BE2C (cell line): ENCODE measurements at regions not wholly inside any gene's neighbourhood (a gene's known extent, or its start where the extent isn't known, plus 50 kb on each side); places are given as distances from the start of the nearest gene placed in this dataset.

Experiments
- DNase-seq: peaks from one replicate; pipeline ENCODE4 v3.0.0-alpha.2; 2020
- H3K27me3 ChIP-seq: fragments of 250-450 bp; sonication (Bioruptor Pico); 2 replicates; pipeline ENCODE4 v1.5.1; 2020; ENCODE audit warnings: mild to moderate bottlenecking
- H3K36me3 ChIP-seq: fragments of 250-450 bp; sonication (Bioruptor Pico); 2 replicates; pipeline ENCODE4 v1.5.1; 2020; ENCODE audit warnings: mild to moderate bottlenecking
- H3K4me1 ChIP-seq: fragments of 250-450 bp; sonication (Bioruptor Pico); 2 replicates; pipeline ENCODE4 v1.5.1; 2020
- H3K4me3 ChIP-seq: 2 replicates; pipeline ENCODE4 v1.5.1; 2011; ENCODE audit warnings: low read depth, low read length
- H3K9me3 ChIP-seq: fragments of 250-450 bp; sonication (Bioruptor Pico); 2 replicates; pipeline ENCODE4 v1.5.1; 2020
- TF ChIP-seq, protein P1 (sequence below): IDR thresholded peaks from 2 replicates; pipeline ENCODE4 v1.5.1; 2012; ENCODE audit warnings: mild to moderate bottlenecking, low read depth, low read length

DNA sequence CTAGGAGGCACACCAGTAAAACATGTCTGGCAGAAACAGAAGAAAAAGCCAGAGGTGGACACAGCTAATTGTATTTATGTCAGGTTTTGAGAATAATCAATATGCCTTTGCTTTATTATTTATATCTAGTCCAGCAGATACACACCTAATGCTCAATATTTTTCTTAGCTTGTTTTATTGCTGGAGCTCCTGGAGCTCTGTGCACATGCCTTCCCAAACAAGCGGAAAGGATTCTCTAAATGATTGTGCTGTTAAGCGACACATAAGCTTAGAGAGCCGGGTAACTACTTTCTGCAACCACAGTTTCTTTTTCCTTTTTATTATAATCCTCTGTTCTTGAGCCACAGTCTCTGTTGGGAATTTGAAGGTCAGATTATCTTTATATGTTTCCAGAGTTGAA, 177.3 kb upstream of the ST6GAL2 start:
- TF ChIP-seq, protein P1, sequence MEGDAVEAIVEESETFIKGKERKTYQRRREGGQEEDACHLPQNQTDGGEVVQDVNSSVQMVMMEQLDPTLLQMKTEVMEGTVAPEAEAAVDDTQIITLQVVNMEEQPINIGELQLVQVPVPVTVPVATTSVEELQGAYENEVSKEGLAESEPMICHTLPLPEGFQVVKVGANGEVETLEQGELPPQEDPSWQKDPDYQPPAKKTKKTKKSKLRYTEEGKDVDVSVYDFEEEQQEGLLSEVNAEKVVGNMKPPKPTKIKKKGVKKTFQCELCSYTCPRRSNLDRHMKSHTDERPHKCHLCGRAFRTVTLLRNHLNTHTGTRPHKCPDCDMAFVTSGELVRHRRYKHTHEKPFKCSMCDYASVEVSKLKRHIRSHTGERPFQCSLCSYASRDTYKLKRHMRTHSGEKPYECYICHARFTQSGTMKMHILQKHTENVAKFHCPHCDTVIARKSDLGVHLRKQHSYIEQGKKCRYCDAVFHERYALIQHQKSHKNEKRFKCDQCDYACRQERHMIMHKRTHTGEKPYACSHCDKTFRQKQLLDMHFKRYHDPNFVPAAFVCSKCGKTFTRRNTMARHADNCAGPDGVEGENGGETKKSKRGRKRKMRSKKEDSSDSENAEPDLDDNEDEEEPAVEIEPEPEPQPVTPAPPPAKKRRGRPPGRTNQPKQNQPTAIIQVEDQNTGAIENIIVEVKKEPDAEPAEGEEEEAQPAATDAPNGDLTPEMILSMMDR: no peak
- Histone ChIP-seq H3K36me3 (no peaks in the 10 kb centered on the region), H3K27me3 (no peaks in the 10 kb centered on the region), H3K4me1 (no peaks in the 10 kb centered on the region), H3K9me3 (no peaks in the 10 kb centered on the region), H3K4me3 (no peak overlapping the region)
- no peak for DNase-seq

DNA sequence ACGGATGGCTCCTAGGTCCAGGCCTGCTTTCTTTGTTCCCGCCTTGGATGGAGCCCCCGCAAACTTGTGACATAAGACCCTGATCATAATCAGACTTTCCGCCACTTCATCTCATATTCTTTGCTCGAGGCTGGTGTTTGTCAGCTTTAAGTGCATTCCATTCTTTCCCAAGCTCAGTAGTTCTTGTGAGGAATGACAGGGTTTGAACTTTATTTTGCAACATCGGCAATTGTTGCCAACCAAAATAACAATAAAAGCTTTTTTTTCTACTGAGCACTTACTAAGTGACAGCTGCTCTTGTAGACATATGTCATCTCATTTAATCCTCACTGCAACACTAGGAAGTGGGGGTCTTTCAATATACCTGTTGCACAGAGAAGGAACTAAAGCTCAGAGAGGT, 178.8 kb upstream of the ST6GAL2 start:
- Histone ChIP-seq H3K27me3 (no peaks in the 10 kb centered on the region), H3K9me3 (no peaks in the 10 kb centered on the region), H3K36me3 (no peaks in the 10 kb centered on the region), H3K4me1 (no peaks in the 10 kb centered on the region), H3K4me3 (no peak overlapping the region)
- no peak for DNase-seq
- TF ChIP-seq, protein P1: no peak

DNA sequence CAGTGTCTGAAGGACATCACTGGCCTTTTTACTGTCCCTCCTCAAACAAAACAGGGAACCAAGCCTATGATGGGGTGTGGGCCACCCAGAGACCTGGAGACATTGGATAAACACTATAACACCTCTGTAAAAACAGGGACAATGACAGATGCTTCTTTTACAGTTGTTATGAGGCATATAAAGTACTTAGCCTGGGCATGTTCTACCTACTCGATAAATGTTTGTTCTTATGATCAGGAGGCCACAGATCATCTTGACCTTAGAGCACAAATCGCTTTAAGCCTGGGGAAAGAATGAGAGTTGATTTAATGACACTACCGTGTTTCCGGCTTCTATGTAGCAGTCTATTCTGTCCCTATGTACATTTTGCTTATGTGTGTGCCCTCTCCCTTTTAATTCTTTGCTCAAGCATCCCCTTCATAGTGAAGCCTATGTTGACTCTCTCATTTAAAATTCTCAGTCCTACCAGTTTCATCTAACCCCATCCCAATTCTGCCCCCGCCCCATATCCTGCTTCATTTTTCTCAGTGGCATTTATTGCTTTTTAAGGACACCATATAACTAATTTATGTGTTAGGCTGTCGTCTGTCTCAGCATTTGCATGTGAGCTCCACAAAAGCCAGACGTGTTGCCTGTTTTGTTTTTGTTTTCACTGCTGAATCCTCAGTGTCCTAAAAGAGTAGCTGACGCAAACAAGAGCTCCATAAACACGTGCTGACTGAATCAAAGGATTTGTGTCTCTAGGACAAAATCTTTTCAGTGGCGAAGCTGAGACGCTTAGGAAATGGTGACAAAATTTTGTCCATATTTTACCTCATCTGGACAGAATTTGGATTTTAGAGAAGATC, 182.3 kb upstream of the ST6GAL2 start:
- no peak for DNase-seq

DNA sequence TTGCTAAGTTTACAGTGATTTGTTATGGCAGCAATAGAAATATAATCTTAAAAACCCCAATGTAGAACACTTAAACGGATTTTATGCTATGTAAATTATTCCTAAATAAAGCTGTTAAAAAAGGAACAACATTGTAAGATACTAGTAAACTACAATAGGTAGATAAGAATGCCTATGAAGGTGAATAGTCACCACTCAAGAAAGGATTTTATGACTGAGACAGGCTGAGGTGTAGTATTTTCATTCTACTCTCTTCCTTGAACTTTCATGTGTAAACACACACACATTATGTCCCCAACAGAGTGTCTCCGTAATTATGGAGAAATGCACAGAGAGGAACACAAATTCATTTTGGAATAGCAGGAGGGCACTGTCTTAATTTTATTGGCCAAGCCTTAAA, 183.9 kb upstream of the ST6GAL2 start:
- TF ChIP-seq, protein P1: no peak
- Histone ChIP-seq H3K9me3 (no peaks in the 10 kb centered on the region), H3K4me1 (no peaks in the 10 kb centered on the region), H3K4me3 (no peak overlapping the region), H3K36me3 (no peaks in the 10 kb centered on the region), H3K27me3 (no peaks in the 10 kb centered on the region)
- DNase-seq: no peak

More for the DNA sequence above, 182.3 kb upstream of the ST6GAL2 start:
- Histone ChIP-seq H3K4me1 (no peaks in the 10 kb centered on the region), H3K36me3 (no peaks in the 10 kb centered on the region), H3K27me3 (no peaks in the 10 kb centered on the region), H3K9me3 (no peaks in the 10 kb centered on the region), H3K4me3 (no peak overlapping the region)
- TF ChIP-seq, protein P1: no peak

DNA sequence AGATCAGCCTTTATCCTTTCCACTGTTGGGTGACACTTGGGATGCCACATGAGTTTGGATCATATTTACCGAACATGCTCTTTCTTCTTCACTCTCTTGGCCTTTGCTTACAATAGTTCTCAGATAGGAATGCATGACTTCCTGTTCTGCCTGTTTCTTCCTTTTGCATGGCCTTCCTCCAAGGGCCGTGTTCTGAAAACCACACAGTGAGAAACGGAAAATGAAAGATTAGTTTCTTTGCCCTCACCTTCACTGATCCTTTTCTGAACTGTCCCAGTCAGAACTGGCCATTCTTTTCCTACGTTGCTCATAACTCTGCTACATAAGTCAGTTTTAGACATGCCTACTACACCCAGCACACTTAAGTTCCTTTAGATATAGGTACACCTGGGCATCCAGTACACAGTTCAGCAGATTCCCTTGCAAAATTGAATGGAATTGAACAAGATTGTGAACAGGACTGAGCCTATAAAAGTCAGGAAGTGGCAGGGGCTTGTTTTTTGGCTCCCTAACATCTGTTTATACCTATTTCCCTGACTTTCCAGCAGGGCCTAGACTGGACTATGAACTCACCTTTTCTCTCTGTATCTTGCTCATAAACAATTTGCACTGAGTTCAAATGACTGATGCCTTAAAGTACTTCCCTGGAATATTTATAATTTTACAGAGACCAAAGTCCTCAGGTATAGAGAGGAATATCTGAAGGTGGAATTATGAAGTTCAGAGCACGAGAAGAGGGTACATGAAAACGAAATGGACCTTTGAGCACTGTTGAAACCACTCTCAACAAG, 186.4 kb upstream of the ST6GAL2 start:
- no peaks in the 10 kb centered on the region for H3K4me1 ChIP-seq

More for the DNA sequence above, 186.4 kb upstream of the ST6GAL2 start:
- no peak for DNase-seq
- Histone ChIP-seq H3K27me3 (no peaks in the 10 kb centered on the region), H3K36me3 (no peaks in the 10 kb centered on the region), H3K4me3 (no peak overlapping the region), H3K9me3 (no peaks in the 10 kb centered on the region)
- TF ChIP-seq, protein P1: no peak
